ENCODE measurements at regions not wholly inside any gene's neighbourhood (a gene's known extent, or its start where the extent isn't known, plus 50 kb on each side); places are given as distances from the start of the nearest gene placed in this dataset.

- Histone ChIP-seq H3K27me3 (ENCODE audit: control insufficient read depth in 1 of 2, insufficient read depth in 2 of 2, low read length in 2 of 2) (no peaks in the 10 kb centered on the region), H2AFZ (ENCODE audit: low read length) (peak overlapping the region; percentile 66), H4K20me1 (ENCODE audit: insufficient read depth, low read length) (no peaks in the 10 kb centered on the region), H3K4me2 (ENCODE audit: low read depth, low read length) (no peak overlapping the region), H3K4me3 (replicated peaks in 1 of 3; ENCODE audit: insufficient read depth in 1 of 3, low read depth in 2 of 3, low read length in 3 of 3) (no peak overlapping the region), H3K36me3 (replicated peaks in 1 of 2; ENCODE audit: control insufficient read depth in 1 of 2, insufficient read depth in 2 of 2, low read length in 2 of 2) (no peaks in the 10 kb centered on the region), H3K79me2 (ENCODE audit: insufficient read depth, low read length) (no peaks in the 10 kb centered on the region), H3K9me3 (ENCODE audit: low read length) (no peaks in the 10 kb centered on the region), H3K9ac (ENCODE audit: insufficient read depth, low read depth, low read length) (no peak overlapping the region), H3K27ac (ENCODE audit: extremely low read length, insufficient read depth, low read length) (no peak overlapping the region), H3K4me1 (ENCODE audit: insufficient read depth, low read length) (peaks cover 32% of the 10 kb centered on the region)
- intact Hi-C loops (cut with micrococcal nuclease; ENCODE audit: unreplicated experiment) (loop anchor here (10.0 kb wide), 1 partner anchor 159 kb away; no protein-coding TSS in a partner anchor), in situ Hi-C loops (cut with HindIII; ENCODE audit: extremely low pct_ligation_motif_present, low pct_unique_long_range_greater_than_20kb) (no loop called here)
- 73% methylated on average over 2 of the region's 2 CpGs for WGBS (ENCODE audit: low lambda C conversion rate)
- BruUV-seq (replicated peaks), result no TSS peak
- ChIA-PET CTCF (ENCODE audit: low intra/inter-chr PET ratio, low total read pairs) (no interaction called here), POLR2A (no interaction called here)
- DNase-seq (ENCODE audit: low spot score) (no peak), ATAC-seq (no peak), FAIRE-seq (no peak)
- no peak for TF ChIP-seq NFRKB (IDR thresholded peaks at IDR 0.05)
- TF ChIP-seq ZNF207 (IDR thresholded peaks at IDR 0.05; ENCODE audit: borderline replicate concordance), result no peak
- TF ChIP-seq ZNF800 (CRISPR knock-in tag; IDR thresholded peaks at IDR 0.05), result no peak
- TF ChIP-seq CBX2 (IDR thresholded peaks at IDR 0.05; ENCODE audit: low read depth, low read length), result no peak
- TF ChIP-seq CBX2 (CRISPR knock-in tag; IDR thresholded peaks at IDR 0.05; ENCODE audit: low read depth), result no peak
- no peak for TF ChIP-seq ZFP37 (CRISPR knock-in tag; IDR thresholded peaks at IDR 0.05; ENCODE audit: borderline replicate concordance)
- no peak for TF ChIP-seq ZNF317 (CRISPR knock-in tag; IDR thresholded peaks at IDR 0.05)
Measured at GRCh38 chr1:105636052-105636451, 1420.4 kb upstream of the PRMT6 start.

- ChIA-PET CTCF (ENCODE audit: low intra/inter-chr PET ratio, low total read pairs) (no interaction called here), POLR2A (interaction anchor here (1.5 kb wide), 1 partner anchor 9 kb away, joined by 8 read pairs; no protein-coding TSS in a partner anchor)
- no peak overlapping the region for H3K27ac ChIP-seq (ENCODE audit: extremely low read length, insufficient read depth, low read length)
- no peaks in the 10 kb centered on the region for H3K36me3 ChIP-seq (replicated peaks in 1 of 2; ENCODE audit: control insufficient read depth in 1 of 2, insufficient read depth in 2 of 2, low read length in 2 of 2)
- no TSS peak for BruUV-seq (replicated peaks)
- H3K4me1 ChIP-seq (ENCODE audit: insufficient read depth, low read length), result peaks cover 8% of the 10 kb centered on the region; the same call in 1 of the 2 replicates
- no peak overlapping the region for H3K4me2 ChIP-seq (ENCODE audit: low read depth, low read length)
- no peaks in the 10 kb centered on the region for H3K9me3 ChIP-seq (ENCODE audit: low read length)
- H3K9ac ChIP-seq (ENCODE audit: insufficient read depth, low read depth, low read length), result no peak overlapping the region
- no peak overlapping the region for H2AFZ ChIP-seq (ENCODE audit: low read length)
- WGBS (ENCODE audit: low lambda C conversion rate), result 40% methylated on average over 1 of the region's 1 CpG
- no peak for FAIRE-seq
- DNase-seq (ENCODE audit: low spot score), result peak; percentile 3
- no peaks in the 10 kb centered on the region for H3K79me2 ChIP-seq (ENCODE audit: insufficient read depth, low read length)
- intact Hi-C loops (cut with micrococcal nuclease; ENCODE audit: unreplicated experiment) (no loop called here), in situ Hi-C loops (cut with HindIII; ENCODE audit: extremely low pct_ligation_motif_present, low pct_unique_long_range_greater_than_20kb) (no loop called here)
- ATAC-seq, result peak; percentile 81
- no peaks in the 10 kb centered on the region for H3K27me3 ChIP-seq (ENCODE audit: control insufficient read depth in 1 of 2, insufficient read depth in 2 of 2, low read length in 2 of 2)
- H4K20me1 ChIP-seq (ENCODE audit: insufficient read depth, low read length), result no peaks in the 10 kb centered on the region
- H3K4me3 ChIP-seq (replicated peaks in 1 of 3; ENCODE audit: insufficient read depth in 1 of 3, low read depth in 2 of 3, low read length in 3 of 3), result no peak overlapping the region
- TF ChIP-seq ZNF766 (CRISPR knock-in tag; IDR thresholded peaks at IDR 0.05; ENCODE audit: borderline replicate concordance) (no peak), ZNF749 (CRISPR knock-in tag; IDR thresholded peaks at IDR 0.05; ENCODE audit: borderline replicate concordance) (no peak), SAP130 (CRISPR knock-in tag; IDR thresholded peaks at IDR 0.05; ENCODE audit: low read depth) (no peak), ZNF646 (CRISPR knock-in tag; IDR thresholded peaks at IDR 0.05) (no peak), MEF2D (CRISPR knock-in tag; IDR thresholded peaks at IDR 0.05) (no peak), EZH2 (conservative IDR thresholded peaks at IDR 0.05; ENCODE audit: low read depth, low read length) (no peak)
Measured at GRCh38 chr1:105641407-105641806, 1415.1 kb upstream of the PRMT6 start.
